A172 (cell line): ENCODE measurements at regions not wholly inside any gene's neighbourhood (a gene's known extent, or its start where the extent isn't known, plus 50 kb on each side); places are given as distances from the start of the nearest gene placed in this dataset.

Experiments
- DNase-seq: peaks from one replicate; pipeline ENCODE4 v3.0.0-alpha.2; 2015; ENCODE audit warnings: low spot score

GRCh38 chr1:229822026-229822425 lies 196.0 kb downstream of the URB2 start:
- no peak for DNase-seq

GRCh38 chr1:229825042-229825441 lies 199.0 kb downstream of the URB2 start:
- no peak for DNase-seq

DNA sequence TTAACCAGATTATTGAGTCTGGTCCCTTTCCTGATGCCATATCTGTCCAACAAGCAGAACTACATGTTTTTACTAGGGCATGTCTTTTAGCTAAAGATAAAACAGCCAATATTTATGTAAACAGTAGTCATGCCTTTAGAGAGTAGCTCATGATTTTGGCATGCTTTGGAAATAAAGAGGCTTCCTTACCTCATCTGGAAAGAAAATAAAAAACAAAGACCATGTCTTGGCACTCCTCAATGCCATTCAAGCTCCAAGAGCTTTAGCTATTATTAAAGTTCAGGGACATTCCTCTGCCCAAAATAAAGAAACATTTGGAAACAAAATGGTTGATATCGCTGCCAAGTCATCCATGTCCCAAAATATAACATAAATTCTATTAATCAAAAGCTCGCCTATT lies 202.4 kb downstream of the URB2 start:
- no peak for DNase-seq

GRCh38 chr1:229832695-229833094 lies 206.6 kb downstream of the URB2 start:
- DNase-seq = no peak

DNA sequence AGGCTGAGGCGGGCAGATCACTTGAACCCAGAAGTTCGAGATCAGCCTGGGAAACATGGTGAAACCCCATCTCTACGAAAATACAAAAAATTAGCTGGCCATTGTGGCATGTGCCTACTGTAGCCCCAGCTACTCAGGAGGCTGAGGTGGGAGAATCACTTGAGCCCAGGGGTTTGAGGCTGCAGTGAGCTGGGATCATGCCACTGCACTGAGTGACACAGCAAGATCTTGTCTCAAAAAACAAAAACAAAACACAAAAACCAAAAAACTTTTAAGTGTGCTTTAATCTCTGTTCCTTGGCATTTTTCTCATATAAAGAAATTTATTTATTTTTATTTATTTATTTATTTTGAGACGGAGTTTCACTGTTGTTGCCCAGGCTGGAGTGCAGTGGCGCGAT lies 208.2 kb downstream of the URB2 start:
- no peak for DNase-seq

DNA sequence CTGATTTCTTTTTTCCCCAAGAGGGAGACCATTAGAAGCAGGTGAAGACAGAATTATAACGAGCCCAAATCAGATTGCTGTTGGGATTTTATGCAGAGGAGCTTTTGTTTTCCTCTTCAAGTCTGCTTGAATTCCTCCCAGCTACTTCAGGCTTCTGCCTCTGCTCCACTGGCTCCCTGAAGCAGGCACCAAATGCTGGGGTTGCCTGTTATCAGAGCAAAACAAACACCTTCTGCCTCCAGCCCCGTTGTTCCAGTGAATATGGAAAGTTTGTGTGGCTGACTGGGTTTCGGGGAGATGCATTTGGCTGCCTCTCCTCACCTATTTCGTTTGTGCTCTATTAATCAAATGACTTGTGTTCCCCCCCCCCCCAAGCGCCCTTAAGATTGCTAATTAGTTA lies 209.2 kb downstream of the URB2 start:
- no peak for DNase-seq

DNA sequence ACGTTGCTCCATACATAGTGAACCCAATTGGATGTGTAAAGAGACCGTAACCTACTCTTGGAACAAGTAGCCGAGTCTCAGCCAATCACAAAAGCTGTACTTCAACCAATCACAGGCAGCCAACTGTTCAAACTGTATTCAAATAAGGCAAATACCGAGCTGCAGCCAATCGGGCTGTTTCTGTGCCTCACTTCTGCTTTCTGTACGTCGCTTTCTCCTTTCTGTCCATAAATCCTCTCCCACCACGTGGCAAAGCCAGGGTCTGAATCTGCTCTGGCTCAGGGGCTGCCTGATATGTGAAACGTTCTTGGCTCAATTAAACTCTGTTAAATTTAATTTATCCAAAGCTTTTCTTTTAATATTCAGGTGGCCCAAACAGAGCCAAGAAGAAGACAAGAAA lies 210.3 kb downstream of the URB2 start:
- DNase-seq = no peak

DNA sequence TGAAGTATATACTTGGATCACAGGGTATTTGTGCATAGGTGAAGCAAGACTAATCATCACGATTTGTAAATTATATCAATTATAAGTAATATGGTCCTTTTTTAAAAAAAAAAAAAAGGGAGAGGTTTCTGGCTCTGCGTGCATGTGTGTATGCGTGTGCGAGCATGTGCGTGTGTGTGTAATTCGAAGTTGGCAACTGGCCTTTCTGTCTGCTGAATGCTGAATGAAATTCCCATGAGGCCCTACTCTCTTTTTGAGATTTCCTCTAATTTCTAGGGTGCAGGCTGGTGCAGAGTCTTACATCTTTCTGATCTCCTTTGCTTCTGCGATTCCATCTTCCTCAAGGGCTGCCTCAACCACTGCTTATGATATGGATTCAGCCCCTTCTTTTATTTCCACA lies 212.2 kb downstream of the URB2 start:
- no peak for DNase-seq

- no peak for DNase-seq
These were observed 213.8 kb downstream of the URB2 start for GRCh38 chr1:229839800-229840199.

- no peak for DNase-seq
These were observed 215.2 kb downstream of the URB2 start for GRCh38 chr1:229841230-229841629.

DNA sequence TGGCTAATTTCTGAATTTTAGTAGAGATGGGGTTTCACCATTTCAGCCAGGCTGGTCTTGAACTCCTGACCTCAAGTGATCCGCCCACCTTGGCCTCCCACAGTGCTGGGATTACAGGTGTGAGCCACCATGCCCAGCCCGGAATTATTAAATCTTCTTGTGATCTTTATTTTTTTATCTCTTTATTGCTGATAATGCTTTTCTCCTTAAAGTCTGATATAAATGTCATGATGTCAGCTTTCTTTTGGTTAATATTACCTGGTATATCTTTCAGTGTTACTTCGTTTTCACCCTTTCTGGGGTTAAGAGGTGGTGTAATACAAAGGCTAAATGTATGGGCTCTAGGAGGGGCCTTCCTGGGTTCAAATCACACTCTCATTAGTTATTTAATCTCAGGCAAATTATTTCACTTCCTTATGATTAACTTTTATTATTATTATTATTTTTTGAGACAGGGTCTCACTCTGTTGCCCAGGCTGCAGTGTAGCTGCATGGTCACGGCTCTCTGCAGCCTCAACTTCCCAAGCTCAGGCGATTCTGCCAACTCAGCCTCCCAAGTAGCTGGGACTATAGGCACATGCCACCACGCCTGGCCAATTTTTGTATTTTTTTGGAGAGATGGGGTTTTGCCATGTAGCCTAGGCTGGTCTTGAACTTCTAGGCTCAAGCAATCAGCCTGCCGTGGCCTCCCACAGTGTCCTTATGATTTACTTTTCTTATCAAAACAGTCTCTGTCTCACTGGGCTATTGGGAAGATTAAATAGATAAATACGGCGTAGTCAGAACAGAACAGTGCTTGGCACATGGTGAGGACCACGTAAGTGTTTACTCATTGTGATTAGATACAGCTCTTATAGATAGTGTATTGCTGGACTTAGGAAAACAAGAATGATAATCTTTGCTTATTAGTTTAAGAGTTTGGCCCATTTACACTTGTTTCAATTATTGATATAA lies 216.5 kb downstream of the URB2 start:
- no peak for DNase-seq

DNA sequence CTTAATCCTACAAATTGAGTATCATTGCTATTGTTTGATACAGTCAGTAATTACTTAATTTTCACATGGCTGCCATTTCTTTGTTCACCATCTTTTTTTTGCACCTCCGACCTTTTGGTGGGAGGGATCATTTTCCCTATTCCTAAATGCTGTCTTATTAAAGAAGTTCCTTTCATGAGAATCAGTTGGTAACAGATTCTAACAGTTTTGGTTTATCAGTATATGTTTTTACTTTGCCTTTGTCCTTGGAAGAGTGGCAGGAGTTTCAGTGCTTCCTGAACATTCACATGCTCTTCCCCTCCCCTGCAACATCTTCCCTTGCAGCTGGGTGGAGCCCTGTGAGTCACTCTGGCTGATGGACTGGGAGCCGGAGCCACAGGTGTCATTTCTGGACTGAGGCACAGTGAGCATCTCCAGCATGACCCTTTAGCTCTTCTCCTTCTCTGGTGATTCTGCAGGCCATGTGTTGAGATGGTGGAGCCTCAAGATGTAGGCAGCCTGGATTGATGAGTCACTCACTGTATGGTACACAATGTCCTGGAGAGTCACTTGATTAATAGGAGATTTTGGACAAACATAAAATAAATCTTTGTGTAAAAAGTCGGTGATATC lies 217.7 kb downstream of the URB2 start:
- peak; percentile 74 for DNase-seq

DNA sequence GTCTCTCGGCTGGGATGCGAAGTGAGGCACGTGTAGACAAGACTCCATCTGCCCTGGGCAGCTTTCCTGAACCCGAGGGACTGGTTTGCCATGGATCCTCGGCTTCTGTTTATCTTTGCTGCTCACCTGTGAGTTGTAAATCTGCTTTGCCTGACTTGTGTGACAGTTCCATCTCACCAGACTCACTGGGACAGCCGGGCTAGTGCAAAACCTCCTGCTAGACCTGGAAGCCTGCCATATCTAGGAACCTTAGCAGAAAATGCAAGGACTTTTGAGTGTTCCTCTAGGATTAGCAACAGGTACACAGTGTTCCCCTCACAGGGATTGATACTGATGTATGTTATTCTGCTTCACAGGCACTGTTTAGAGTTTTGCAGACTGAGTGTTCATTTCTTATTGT lies 218.6 kb downstream of the URB2 start:
- no peak for DNase-seq

DNA sequence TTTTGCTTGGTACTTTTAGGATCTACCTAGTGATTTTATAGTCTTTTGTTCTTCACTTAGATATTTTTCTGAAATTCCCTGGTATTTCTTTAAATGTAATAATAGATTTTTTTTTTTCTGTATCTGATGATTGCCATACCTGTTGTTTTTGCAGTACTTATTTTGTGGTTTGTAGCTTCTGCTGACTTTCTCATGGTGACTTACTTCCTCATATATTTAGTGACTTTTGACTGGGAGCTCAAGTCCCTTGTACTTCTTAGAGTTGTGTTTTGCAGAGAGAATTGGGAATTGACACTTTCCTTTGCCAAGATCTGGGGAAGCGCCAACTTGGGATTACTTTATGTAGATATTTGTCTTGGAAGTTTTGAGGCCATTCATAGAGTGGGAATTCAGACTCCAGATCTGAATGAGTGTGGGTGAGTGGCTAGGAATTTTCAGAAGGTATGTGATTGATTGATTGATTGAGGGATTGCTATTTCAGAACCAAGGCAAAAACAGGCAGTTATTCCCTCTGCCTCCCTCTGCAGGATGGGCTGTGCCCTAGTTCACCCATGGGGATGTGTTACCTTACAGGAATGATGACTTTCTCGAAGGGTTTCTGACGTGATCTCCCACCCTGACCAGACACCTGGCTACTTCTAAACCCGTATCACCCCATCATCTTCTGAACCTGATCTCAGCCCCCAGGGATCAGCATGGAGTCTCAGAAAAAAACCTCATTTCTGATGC lies 219.5 kb downstream of the URB2 start:
- no peak for DNase-seq

DNA sequence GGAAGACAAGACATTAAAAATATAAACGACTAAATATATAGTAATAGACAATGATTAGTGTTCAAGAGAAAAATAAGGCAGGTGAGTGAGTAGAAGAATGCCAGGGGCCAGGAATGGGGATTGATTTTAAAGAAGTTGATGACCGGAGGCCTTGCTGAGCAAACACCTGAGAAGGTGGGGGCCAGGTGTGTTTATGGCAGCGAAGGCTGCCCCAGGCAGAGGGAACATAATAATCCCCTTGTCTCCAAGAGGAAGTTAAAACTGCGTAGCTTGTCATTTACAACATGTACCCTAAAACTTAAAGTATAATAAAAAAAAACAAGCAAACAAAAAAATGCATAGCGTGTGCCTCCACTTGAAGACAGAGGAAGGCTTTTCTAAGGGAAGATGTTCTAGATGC lies 220.3 kb downstream of the URB2 start:
- no peak for DNase-seq

- peak; percentile 36 for DNase-seq
These were observed 218.0 kb upstream of the GALNT2 start for GRCh38 chr1:229848752-229849677.

GRCh38 chr1:229851511-229851910 lies 215.5 kb upstream of the GALNT2 start:
- no peak for DNase-seq

GRCh38 chr1:229853751-229854150 lies 213.3 kb upstream of the GALNT2 start:
- no peak for DNase-seq

GRCh38 chr1:229854620-229855019 lies 212.4 kb upstream of the GALNT2 start:
- DNase-seq = no peak

- no peak for DNase-seq
These were observed 210.9 kb upstream of the GALNT2 start for GRCh38 chr1:229856009-229856650.

- no peak for DNase-seq
These were observed 209.5 kb upstream of the GALNT2 start for GRCh38 chr1:229857585-229857984.
